ENCODE measurements at regions not wholly inside any gene's neighbourhood (a gene's known extent, or its start where the extent isn't known, plus 50 kb on each side); places are given as distances from the start of the nearest gene placed in this dataset.

DNA sequence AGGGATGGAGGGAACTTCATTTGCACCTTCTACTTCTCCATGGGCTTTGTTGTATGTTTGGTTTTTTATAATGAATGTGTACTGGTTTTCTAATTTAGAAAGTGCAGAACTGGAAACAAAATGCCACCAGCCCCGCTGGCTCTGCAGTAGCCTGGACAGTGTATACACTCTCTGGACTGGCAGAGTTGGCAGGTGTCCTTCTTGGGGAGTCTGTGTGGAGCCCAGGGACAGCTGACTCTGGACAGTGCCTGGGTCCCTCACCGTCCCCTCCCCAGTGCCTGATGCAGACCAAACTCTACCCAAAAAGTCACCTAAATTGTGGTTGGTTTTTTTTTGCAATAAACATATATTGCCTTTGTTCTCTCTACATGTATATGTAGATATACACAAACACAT is 91.0 kb downstream of the SLC2A10 start:
- Histone ChIP-seq H3K9me1 (ENCODE audit: insufficient read depth, low read length) (no peaks in the 10 kb centered on the region), H3K4me1 (ENCODE audit: control insufficient read depth, insufficient read depth, low read length) (no peaks in the 10 kb centered on the region), H3K14ac (replicated peaks; ENCODE audit: low read depth, low read length) (no peak overlapping the region), H4K5ac (ENCODE audit: low read depth, low read length) (no peak overlapping the region), H2AK5ac (ENCODE audit: low read depth, low read length) (no peak overlapping the region), H4K20me1 (ENCODE audit: insufficient read depth, low read length) (no peaks in the 10 kb centered on the region), H3K9ac (ENCODE audit: low read depth, low read length) (no peak overlapping the region), H3K79me1 (ENCODE audit: low read depth in 1 of 2, low read length in 2 of 2) (no peaks in the 10 kb centered on the region), H3K9me3 (ENCODE audit: control insufficient read depth, insufficient read depth, low read length) (no peaks in the 10 kb centered on the region; the same call in 1 of the 2 replicates), H3K4me2 (ENCODE audit: low read depth, low read length) (no peak overlapping the region), H3K4ac (ENCODE audit: low read depth, low read length) (no peak overlapping the region), H4K8ac (ENCODE audit: low read depth in 2 of 2, low read length in 2 of 2) (no peak overlapping the region), H2BK20ac (ENCODE audit: low read depth, low read length) (no peak overlapping the region), H3K56ac (ENCODE audit: extremely low read depth, insufficient read depth, low read length) (no peak overlapping the region), H3K18ac (ENCODE audit: low read depth, low read length) (no peak overlapping the region), H4K91ac (ENCODE audit: insufficient read depth, low read depth, low read length) (no peak overlapping the region), H2BK5ac (ENCODE audit: low read depth, low read length, poor library complexity, severe bottlenecking) (no peak overlapping the region), H3K4me3 (ENCODE audit: insufficient read depth, low read depth, low read length) (no peak overlapping the region), H2BK120ac (ENCODE audit: low read depth, low read length) (no peak overlapping the region), H3K27me3 (ENCODE audit: control insufficient read depth, insufficient read depth, low read length) (peaks cover 58% of the 10 kb centered on the region), H2AFZ (replicated peaks; ENCODE audit: low read length, poor library complexity) (no peak overlapping the region), H2BK15ac (ENCODE audit: low read depth, low read length) (no peak overlapping the region), H3K36me3 (ENCODE audit: control insufficient read depth, insufficient read depth, low read length) (no peaks in the 10 kb centered on the region), H3K27ac (ENCODE audit: insufficient read depth, low read length) (no peak overlapping the region), H2AK9ac (replicated peaks; ENCODE audit: low read depth, low read length, poor library complexity) (peak overlapping the region; percentile 20), H3K23ac (ENCODE audit: low read depth, low read length) (no peak overlapping the region)
- TF ChIP-seq CEBPB (IDR thresholded peaks at IDR 0.05; ENCODE audit: low read depth, low read length) (no peak), FOS (IDR thresholded peaks at IDR 0.05; ENCODE audit: low read depth, low read length) (no peak), MAZ (IDR thresholded peaks at IDR 0.05; ENCODE audit: borderline replicate concordance, low read depth, low read length) (no peak), NFE2L2 (IDR thresholded peaks at IDR 0.05; ENCODE audit: low read depth, low read length) (no peak), CTCF (conservative IDR thresholded peaks at IDR 0.05; ENCODE audit: low read depth, low read length) (no peak), MXI1 (IDR thresholded peaks at IDR 0.05; ENCODE audit: borderline replicate concordance, low read depth, low read length) (no peak), MAFK (IDR thresholded peaks at IDR 0.05; ENCODE audit: low read depth, low read length) (no peak), CHD1 (IDR thresholded peaks at IDR 0.05; ENCODE audit: low read depth, low read length) (no peak), POLR2A (IDR thresholded peaks at IDR 0.05; ENCODE audit: low read depth, low read length) (no peak), SMC3 (IDR thresholded peaks at IDR 0.05; ENCODE audit: low read depth, low read length) (no peak), RFX5 (IDR thresholded peaks at IDR 0.05; ENCODE audit: low read depth, low read length) (no peak), ELK1 (IDR thresholded peaks at IDR 0.05; ENCODE audit: borderline replicate concordance, low read depth, low read length) (no peak), RCOR1 (IDR thresholded peaks at IDR 0.05; ENCODE audit: insufficient replicate concordance, low read length) (no peak), BHLHE40 (IDR thresholded peaks at IDR 0.05; ENCODE audit: low read depth, low read length) (no peak), RAD21 (IDR thresholded peaks at IDR 0.05; ENCODE audit: low read length) (no peak)
- TF ChIP-seq, protein P1, sequence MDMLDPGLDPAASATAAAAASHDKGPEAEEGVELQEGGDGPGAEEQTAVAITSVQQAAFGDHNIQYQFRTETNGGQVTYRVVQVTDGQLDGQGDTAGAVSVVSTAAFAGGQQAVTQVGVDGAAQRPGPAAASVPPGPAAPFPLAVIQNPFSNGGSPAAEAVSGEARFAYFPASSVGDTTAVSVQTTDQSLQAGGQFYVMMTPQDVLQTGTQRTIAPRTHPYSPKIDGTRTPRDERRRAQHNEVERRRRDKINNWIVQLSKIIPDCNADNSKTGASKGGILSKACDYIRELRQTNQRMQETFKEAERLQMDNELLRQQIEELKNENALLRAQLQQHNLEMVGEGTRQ (IDR thresholded peaks at IDR 0.05; ENCODE audit: low read depth, low read length): no peak
- no TSS peak for BruUV-seq (replicated peaks)
- DNase-seq (no peak), ATAC-seq (ENCODE audit: low read depth) (no peak)
- intact Hi-C loops (cut with micrococcal nuclease): no loop called here
- dilution Hi-C loops (cut with HindIII; ENCODE audit: low sequenced_read_pairs, unreplicated experiment): no loop called here
- ChIA-PET POLR2A (ENCODE audit: unreplicated experiment) (no interaction called here), CTCF (no interaction called here)
- in situ Hi-C loops (cut with MboI; ENCODE audit: low sequenced_read_pairs): no loop called here
- 80% methylated on average over 1 of the region's 2 CpGs; no CpG with 5 or more reads in 1 of the 2 experiments for WGBS, 2 experiments (ENCODE audit: extremely low coverage in 2 of 2, insufficient read length in 1 of 2)
